ENCODE measurements at regions not wholly inside any gene's neighbourhood (a gene's known extent, or its start where the extent isn't known, plus 50 kb on each side); places are given as distances from the start of the nearest gene placed in this dataset.

GRCh38 chr12:62021808-62022207 lies 238.4 kb upstream of the USP15 start:
- TF ChIP-seq CTCF (IDR thresholded peaks at IDR 0.05) (no peak), POLR2A (IDR thresholded peaks at IDR 0.05) (no peak)
- 91 to 96% (median 93%) methylated on average over 6 of the region's 6 CpGs for WGBS, 4 donors
- intact Hi-C loops (cut with DNase I) = no loop called here
- Histone ChIP-seq H3K4me1 (replicated peaks in 1 of 2) (no peaks in the 10 kb centered on the region), H3K4me3 (no peak overlapping the region), H3K9me3 (replicated peaks in 1 of 3) (no peaks in the 10 kb centered on the region), H3K27ac (no peak overlapping the region), H3K27me3 (no peaks in the 10 kb centered on the region), H3K36me3 (replicated peaks in 1 of 2) (no peaks in the 10 kb centered on the region)
- DNase-seq = no peak

GRCh38 chr12:62028536-62028935 lies 231.7 kb upstream of the USP15 start:
- H3K4me1 ChIP-seq (replicated peaks in 1 of 2) = no peaks in the 10 kb centered on the region
- H3K27me3 ChIP-seq = no peaks in the 10 kb centered on the region
- no peak overlapping the region for H3K27ac ChIP-seq
- no peak overlapping the region for H3K4me3 ChIP-seq
- H3K9me3 ChIP-seq (replicated peaks in 1 of 3) = no peaks in the 10 kb centered on the region
- TF ChIP-seq CTCF (IDR thresholded peaks at IDR 0.05) (no peak), POLR2A (IDR thresholded peaks at IDR 0.05) (no peak)
- intact Hi-C loops (cut with DNase I) = no loop called here
- WGBS, 4 donors = 64 to 92% (median 84%) methylated on average over 1 of the region's 1 CpG
- no peaks in the 10 kb centered on the region for H3K36me3 ChIP-seq (replicated peaks in 1 of 2)
- no peak for DNase-seq

- intact Hi-C loops (cut with DNase I) = no loop called here
- no peak for TF ChIP-seq POLR2A (IDR thresholded peaks at IDR 0.05)
- TF ChIP-seq CTCF (IDR thresholded peaks at IDR 0.05) = no peak
- H3K27me3 ChIP-seq = no peaks in the 10 kb centered on the region
- no peak overlapping the region for H3K4me3 ChIP-seq
- DNase-seq = no peak
- H3K4me1 ChIP-seq (replicated peaks in 1 of 2) = no peaks in the 10 kb centered on the region
- no peaks in the 10 kb centered on the region for H3K36me3 ChIP-seq (replicated peaks in 1 of 2)
- no peak overlapping the region for H3K27ac ChIP-seq
- H3K9me3 ChIP-seq (replicated peaks in 1 of 3) = no peaks in the 10 kb centered on the region
- 78 to 88% (median 80%) methylated on average over 2 of the region's 2 CpGs for WGBS, 4 donors
Measured at GRCh38 chr12:62032870-62033269, 227.3 kb upstream of the USP15 start.

- intact Hi-C loops (cut with DNase I) = no loop called here
Measured at GRCh38 chr12:62044450-62045135, 215.6 kb upstream of the USP15 start.

More at GRCh38 chr12:62044450-62045135, 215.6 kb upstream of the USP15 start:
- H3K27ac ChIP-seq = no peak overlapping the region
- no peak for TF ChIP-seq POLR2A (IDR thresholded peaks at IDR 0.05)
- TF ChIP-seq CTCF (IDR thresholded peaks at IDR 0.05) = no peak
- no peak overlapping the region for H3K4me3 ChIP-seq
- no peaks in the 10 kb centered on the region for H3K4me1 ChIP-seq (replicated peaks in 1 of 2)
- no peak for DNase-seq
- 69 to 83% (median 80%) methylated on average over 5 of the region's 5 CpGs for WGBS, 4 donors
- H3K27me3 ChIP-seq = no peaks in the 10 kb centered on the region
- H3K9me3 ChIP-seq (replicated peaks in 1 of 3) = no peaks in the 10 kb centered on the region
- H3K36me3 ChIP-seq (replicated peaks in 1 of 2) = no peaks in the 10 kb centered on the region

Data from adrenal gland (tissue), 9 donors.